H7 (cell line): ENCODE measurements at regions not wholly inside any gene's neighbourhood (a gene's known extent, or its start where the extent isn't known, plus 50 kb on each side); places are given as distances from the start of the nearest gene placed in this dataset.

Experiments used
- DNase-seq: peaks from one replicate; pipeline ENCODE4 v3.0.0; 2012
- H3K27me3 ChIP-seq: 2 replicates; pipeline ENCODE4 v1.6.0; 2011; ENCODE audit warnings: mild to moderate bottlenecking, low read length; ENCODE audit not compliant: control insufficient read depth, insufficient read depth
- H3K36me3 ChIP-seq: replicated peaks from 2 replicates; pipeline ENCODE4 v1.5.1; 2011; ENCODE audit warnings: low read length; ENCODE audit not compliant: control insufficient read depth, insufficient read depth
- H3K4me3 ChIP-seq: 2 replicates; pipeline ENCODE4 v1.5.1; 2011; ENCODE audit warnings: low read depth, mild to moderate bottlenecking, control low read depth, low read length, moderate library complexity; ENCODE audit not compliant: insufficient read depth

GRCh38 chr5:124274949-124275348, 471.5 kb downstream of the ZNF608 start:
- H3K36me3 ChIP-seq, result no peaks in the 10 kb centered on the region
- no peak for DNase-seq
- no peaks in the 10 kb centered on the region for H3K27me3 ChIP-seq
- no peak overlapping the region for H3K4me3 ChIP-seq

- no peaks in the 10 kb centered on the region; the same call in 1 of the 2 replicates for H3K27me3 ChIP-seq
- H3K36me3 ChIP-seq, result no peaks in the 10 kb centered on the region
- DNase-seq, result no peak
- no peak overlapping the region for H3K4me3 ChIP-seq
Observed at GRCh38 chr5:124264499-124264898, 481.9 kb downstream of the ZNF608 start.

- no peak overlapping the region for H3K4me3 ChIP-seq
- no peaks in the 10 kb centered on the region; the same call in 1 of the 2 replicates for H3K27me3 ChIP-seq
- H3K36me3 ChIP-seq, result no peaks in the 10 kb centered on the region
- peak; percentile 9 for DNase-seq
Observed at GRCh38 chr5:124263680-124264491, 482.6 kb downstream of the ZNF608 start.

- no peak for DNase-seq
- H3K27me3 ChIP-seq, result no peaks in the 10 kb centered on the region; the same call in 1 of the 2 replicates
- no peak overlapping the region for H3K4me3 ChIP-seq
Observed at GRCh38 chr5:124262991-124263571, 483.4 kb downstream of the ZNF608 start.

GRCh38 chr5:124262470-124262869, 484.0 kb downstream of the ZNF608 start:
- no peak overlapping the region for H3K4me3 ChIP-seq

More at GRCh38 chr5:124262991-124263571, 483.4 kb downstream of the ZNF608 start:
- H3K36me3 ChIP-seq, result no peaks in the 10 kb centered on the region

GRCh38 chr5:124261848-124262247, 484.6 kb downstream of the ZNF608 start:
- Histone ChIP-seq H3K27me3 (no peaks in the 10 kb centered on the region; the same call in 1 of the 2 replicates), H3K4me3 (no peak overlapping the region), H3K36me3 (no peaks in the 10 kb centered on the region)
- DNase-seq, result no peak

More at GRCh38 chr5:124262470-124262869, 484.0 kb downstream of the ZNF608 start:
- no peaks in the 10 kb centered on the region for H3K36me3 ChIP-seq
- no peaks in the 10 kb centered on the region; the same call in 1 of the 2 replicates for H3K27me3 ChIP-seq
- peak; percentile 8 for DNase-seq

GRCh38 chr5:124260921-124261515, 485.4 kb downstream of the ZNF608 start:
- no peak for DNase-seq
- no peaks in the 10 kb centered on the region for H3K36me3 ChIP-seq
- no peak overlapping the region for H3K4me3 ChIP-seq
- H3K27me3 ChIP-seq, result no peaks in the 10 kb centered on the region; the same call in 1 of the 2 replicates

GRCh38 chr5:124259017-124259416, 487.4 kb downstream of the ZNF608 start:
- Histone ChIP-seq H3K36me3 (no peaks in the 10 kb centered on the region), H3K27me3 (no peaks in the 10 kb centered on the region), H3K4me3 (no peak overlapping the region)
- no peak for DNase-seq

GRCh38 chr5:124257048-124257447, 489.4 kb downstream of the ZNF608 start:
- Histone ChIP-seq H3K4me3 (no peak overlapping the region), H3K36me3 (no peaks in the 10 kb centered on the region), H3K27me3 (no peaks in the 10 kb centered on the region)
- no peak for DNase-seq

GRCh38 chr5:124253203-124253810, 493.1 kb downstream of the ZNF608 start:
- no peaks in the 10 kb centered on the region for H3K36me3 ChIP-seq
- no peak overlapping the region for H3K4me3 ChIP-seq
- no peaks in the 10 kb centered on the region for H3K27me3 ChIP-seq
- DNase-seq, result no peak

GRCh38 chr5:124252747-124253146, 493.7 kb downstream of the ZNF608 start:
- Histone ChIP-seq H3K27me3 (no peaks in the 10 kb centered on the region), H3K36me3 (no peaks in the 10 kb centered on the region), H3K4me3 (no peak overlapping the region)
- no peak for DNase-seq

- DNase-seq, result no peak
- Histone ChIP-seq H3K4me3 (no peak overlapping the region), H3K36me3 (no peaks in the 10 kb centered on the region), H3K27me3 (no peaks in the 10 kb centered on the region)
Observed at GRCh38 chr5:124252191-124252638, 494.2 kb downstream of the ZNF608 start.

GRCh38 chr5:124245276-124245675, 501.2 kb downstream of the ZNF608 start:
- H3K36me3 ChIP-seq, result no peaks in the 10 kb centered on the region
- H3K4me3 ChIP-seq, result no peak overlapping the region
- H3K27me3 ChIP-seq, result no peaks in the 10 kb centered on the region
- no peak for DNase-seq

- Histone ChIP-seq H3K27me3 (no peaks in the 10 kb centered on the region), H3K4me3 (no peak overlapping the region), H3K36me3 (no peaks in the 10 kb centered on the region)
- DNase-seq, result no peak
Observed at GRCh38 chr5:124240732-124241131, 505.7 kb downstream of the ZNF608 start.
